Suppressor macrophage treated with lipopolysaccharide for 4 hours (primary cell): ENCODE measurements at regions not wholly inside any gene's neighbourhood (a gene's known extent, or its start where the extent isn't known, plus 50 kb on each side); places are given as distances from the start of the nearest gene placed in this dataset.

Experiments used
- DNase-seq: peaks from one replicate; pipeline ENCODE4 v3.0.0-alpha.2; 2020

- DNase-seq: no peak
These were observed 151.3 kb upstream of the KCNIP4 start for GRCh38 chr4:22099896-22100295.

- DNase-seq: no peak
These were observed 149.0 kb upstream of the KCNIP4 start for GRCh38 chr4:22097596-22097995.

- DNase-seq: no peak
These were observed 145.6 kb upstream of the KCNIP4 start for GRCh38 chr4:22094217-22094616.

- no peak for DNase-seq
These were observed 144.6 kb upstream of the KCNIP4 start for GRCh38 chr4:22093126-22093525.

GRCh38 chr4:22091906-22092305, 143.3 kb upstream of the KCNIP4 start:
- DNase-seq: no peak

- DNase-seq: no peak
These were observed 142.8 kb upstream of the KCNIP4 start for GRCh38 chr4:22091352-22091717.

GRCh38 chr4:22090661-22091351, 142.2 kb upstream of the KCNIP4 start:
- DNase-seq: no peak

GRCh38 chr4:22077571-22077970, 129.0 kb upstream of the KCNIP4 start:
- DNase-seq: no peak

- DNase-seq: no peak
These were observed 124.2 kb upstream of the KCNIP4 start for GRCh38 chr4:22072726-22073125.

GRCh38 chr4:22072240-22072639, 123.7 kb upstream of the KCNIP4 start:
- no peak for DNase-seq

- DNase-seq: no peak
These were observed 123.2 kb upstream of the KCNIP4 start for GRCh38 chr4:22071749-22072148.

- DNase-seq: no peak
These were observed 121.7 kb upstream of the KCNIP4 start for GRCh38 chr4:22070256-22070655.

- no peak for DNase-seq
These were observed 115.0 kb upstream of the KCNIP4 start for GRCh38 chr4:22063613-22064012.

- no peak for DNase-seq
These were observed 114.1 kb upstream of the KCNIP4 start for GRCh38 chr4:22062676-22063075.

- DNase-seq: no peak
These were observed 107.4 kb upstream of the KCNIP4 start for GRCh38 chr4:22055954-22056353.

- no peak for DNase-seq
These were observed 103.5 kb upstream of the KCNIP4 start for GRCh38 chr4:22052076-22052475.

- DNase-seq: no peak
These were observed 99.8 kb upstream of the KCNIP4 start for GRCh38 chr4:22048323-22048722.

- DNase-seq: no peak
These were observed 99.2 kb upstream of the KCNIP4 start for GRCh38 chr4:22047793-22048192.

- no peak for DNase-seq
These were observed 96.6 kb upstream of the KCNIP4 start for GRCh38 chr4:22045051-22045630.

GRCh38 chr4:22031423-22031822, 82.9 kb upstream of the KCNIP4 start:
- no peak for DNase-seq

- DNase-seq: no peak
These were observed 82.3 kb upstream of the KCNIP4 start for GRCh38 chr4:22030881-22031280.

GRCh38 chr4:22030307-22030706, 81.7 kb upstream of the KCNIP4 start:
- no peak for DNase-seq

GRCh38 chr4:22029803-22030202, 81.2 kb upstream of the KCNIP4 start:
- no peak for DNase-seq

- DNase-seq: no peak
These were observed 72.5 kb upstream of the KCNIP4 start for GRCh38 chr4:22021106-22021505.

GRCh38 chr4:22020129-22020528, 71.6 kb upstream of the KCNIP4 start:
- DNase-seq: no peak
